ENCODE measurements at regions not wholly inside any gene's neighbourhood (a gene's known extent, or its start where the extent isn't known, plus 50 kb on each side); places are given as distances from the start of the nearest gene placed in this dataset.
"Not testable (repeated sequence)": the region's sequence is repeated elsewhere in the genome, so short reads cannot be mapped to it uniquely, and the experiment has no call there.

- DNase-seq (ENCODE audit: low read depth in 2 of 2) = no peak
Measured at GRCh38 chr18:14935210-14935609, 187.2 kb downstream of the ANKRD30B start.

GRCh38 chr18:14936313-14936712 lies 188.3 kb downstream of the ANKRD30B start:
- no peak for DNase-seq (ENCODE audit: low read depth in 2 of 2)

- no peak for DNase-seq (ENCODE audit: low read depth in 2 of 2)
Measured at GRCh38 chr18:14937271-14937670, 189.3 kb downstream of the ANKRD30B start.

GRCh38 chr18:14939141-14939540 lies 191.2 kb downstream of the ANKRD30B start:
- no peak for DNase-seq (ENCODE audit: low read depth in 2 of 2)

GRCh38 chr18:14940106-14940505 lies 192.1 kb downstream of the ANKRD30B start:
- not testable (repeated sequence) for DNase-seq (ENCODE audit: low read depth in 2 of 2)

DNA sequence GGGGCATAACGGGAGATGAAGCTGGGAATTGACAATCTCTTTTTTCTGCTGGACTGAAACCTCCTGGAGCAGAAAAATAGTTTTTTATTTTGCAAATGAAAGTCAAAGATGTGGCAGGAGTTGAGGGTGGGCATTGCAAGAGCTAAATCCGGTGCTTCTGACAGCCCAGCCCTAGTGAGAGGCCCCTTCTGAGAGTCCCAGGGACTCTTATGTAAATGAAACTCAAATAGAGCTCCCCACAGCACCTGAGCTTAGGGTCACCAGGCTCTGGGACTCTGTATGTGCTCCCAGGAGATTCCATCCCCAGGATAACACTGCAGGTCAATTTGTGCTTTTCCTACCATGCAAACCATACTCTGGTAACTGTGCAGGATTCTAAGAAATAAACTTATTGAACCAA lies 192.8 kb downstream of the ANKRD30B start:
- DNase-seq (ENCODE audit: low read depth in 2 of 2) = no peak

DNA sequence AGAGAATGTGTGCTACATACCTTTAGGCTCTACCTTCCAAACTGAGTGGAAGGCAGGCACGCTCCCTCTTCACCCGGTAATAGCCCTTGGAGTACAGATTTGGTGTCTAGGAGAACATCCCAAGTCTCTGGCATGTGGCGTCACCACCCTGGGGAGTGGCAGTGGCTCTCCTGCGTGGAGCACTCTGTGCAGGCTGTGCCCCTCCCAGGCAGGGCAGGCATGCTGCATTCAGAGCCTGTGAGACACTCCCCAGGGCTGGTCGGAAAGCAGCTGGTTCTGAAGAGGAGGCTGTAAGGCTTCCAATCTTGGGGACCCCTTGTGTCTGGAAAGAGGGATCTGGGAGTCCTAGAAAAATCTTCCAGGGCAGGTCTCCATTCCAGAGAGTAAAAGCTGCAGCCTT lies 193.3 kb downstream of the ANKRD30B start:
- no peak for DNase-seq (ENCODE audit: low read depth in 2 of 2)

- no peak for DNase-seq (ENCODE audit: low read depth in 2 of 2)
Measured at GRCh38 chr18:14941792-14942191, 193.8 kb downstream of the ANKRD30B start.

DNA sequence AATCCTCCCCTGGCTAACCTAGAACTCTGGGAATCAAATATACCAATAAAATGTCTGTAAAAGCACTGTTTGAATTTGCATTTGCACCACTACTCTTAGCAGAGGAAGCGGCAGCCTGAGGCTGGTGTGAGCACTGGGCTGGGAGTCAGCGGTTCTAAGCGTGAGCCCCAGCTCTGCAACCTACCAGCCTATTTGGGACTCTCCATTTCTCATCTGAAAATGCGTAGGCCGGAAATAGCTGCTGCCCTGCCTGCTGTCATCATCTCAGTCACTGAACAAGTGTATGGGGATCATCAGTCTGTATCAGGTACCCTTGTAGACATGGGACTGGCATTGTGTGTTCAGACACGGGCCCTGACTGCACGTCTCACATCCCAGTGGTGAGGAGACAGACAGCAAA lies 194.3 kb downstream of the ANKRD30B start:
- DNase-seq (ENCODE audit: low read depth in 2 of 2) = no peak

- no peak for DNase-seq (ENCODE audit: low read depth in 2 of 2)
Measured at GRCh38 chr18:14943486-14943885, 195.5 kb downstream of the ANKRD30B start.

GRCh38 chr18:14943967-14944636 lies 196.1 kb downstream of the ANKRD30B start:
- DNase-seq (ENCODE audit: low read depth in 2 of 2) = no peak

GRCh38 chr18:14944838-14945237 lies 196.9 kb downstream of the ANKRD30B start:
- no peak for DNase-seq (ENCODE audit: low read depth in 2 of 2)

GRCh38 chr18:14945286-14945685 lies 197.3 kb downstream of the ANKRD30B start:
- DNase-seq (ENCODE audit: low read depth in 2 of 2) = no peak

DNA sequence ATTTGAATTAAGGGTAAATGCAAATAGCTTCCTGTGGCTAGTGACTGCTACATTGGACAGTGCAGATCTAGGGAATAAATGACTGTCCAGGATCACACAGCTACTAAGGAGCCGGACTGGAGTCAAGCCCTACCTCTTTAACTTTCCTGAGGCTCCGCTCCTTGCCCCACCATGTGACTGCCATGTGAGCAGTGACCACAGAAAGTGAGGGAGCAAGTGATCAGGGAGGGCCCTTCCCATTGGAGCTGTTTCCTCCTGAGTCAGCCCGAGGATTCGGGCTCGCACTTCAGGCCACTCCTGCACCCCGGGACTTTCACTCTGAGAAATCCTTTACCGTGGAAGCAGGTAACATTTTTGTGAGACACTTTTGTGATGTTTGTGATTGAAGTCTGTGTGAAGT lies 198.0 kb downstream of the ANKRD30B start:
- DNase-seq (ENCODE audit: low read depth in 2 of 2) = no peak

DNA sequence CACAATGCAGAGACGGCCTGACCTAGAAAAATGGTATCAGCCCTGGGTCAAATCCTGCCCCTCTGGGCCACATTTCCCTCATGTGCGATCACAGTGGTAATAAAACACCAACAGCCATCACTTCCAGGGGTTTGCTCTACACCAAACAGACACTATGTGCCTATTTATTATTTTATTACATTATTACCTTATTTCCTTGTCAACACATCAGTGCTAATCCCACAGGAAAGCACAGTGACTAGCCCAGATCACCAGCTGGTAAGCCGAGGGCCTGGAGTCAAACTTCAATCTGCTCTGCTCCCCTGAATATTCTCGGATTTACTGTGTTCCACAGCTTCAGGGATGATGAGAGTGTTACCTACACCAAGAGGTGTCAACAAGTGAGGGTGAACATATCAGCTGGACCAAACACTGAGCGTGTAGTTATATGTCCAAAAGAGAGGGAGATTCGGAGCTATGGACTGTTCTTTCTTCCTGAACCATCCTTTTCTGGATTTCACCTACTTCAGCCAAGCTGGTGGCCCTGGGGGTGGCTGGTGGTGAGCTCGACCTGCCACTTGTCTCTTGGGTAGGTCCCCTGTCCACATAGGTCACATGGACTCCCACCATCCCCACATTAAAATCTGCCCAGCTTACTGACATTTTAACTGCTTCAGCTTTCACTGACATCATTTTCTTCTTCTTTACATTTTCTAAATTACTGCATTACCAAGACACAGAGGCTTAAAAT lies 198.9 kb downstream of the ANKRD30B start:
- DNase-seq (ENCODE audit: low read depth in 2 of 2) = not testable (repeated sequence)

DNA sequence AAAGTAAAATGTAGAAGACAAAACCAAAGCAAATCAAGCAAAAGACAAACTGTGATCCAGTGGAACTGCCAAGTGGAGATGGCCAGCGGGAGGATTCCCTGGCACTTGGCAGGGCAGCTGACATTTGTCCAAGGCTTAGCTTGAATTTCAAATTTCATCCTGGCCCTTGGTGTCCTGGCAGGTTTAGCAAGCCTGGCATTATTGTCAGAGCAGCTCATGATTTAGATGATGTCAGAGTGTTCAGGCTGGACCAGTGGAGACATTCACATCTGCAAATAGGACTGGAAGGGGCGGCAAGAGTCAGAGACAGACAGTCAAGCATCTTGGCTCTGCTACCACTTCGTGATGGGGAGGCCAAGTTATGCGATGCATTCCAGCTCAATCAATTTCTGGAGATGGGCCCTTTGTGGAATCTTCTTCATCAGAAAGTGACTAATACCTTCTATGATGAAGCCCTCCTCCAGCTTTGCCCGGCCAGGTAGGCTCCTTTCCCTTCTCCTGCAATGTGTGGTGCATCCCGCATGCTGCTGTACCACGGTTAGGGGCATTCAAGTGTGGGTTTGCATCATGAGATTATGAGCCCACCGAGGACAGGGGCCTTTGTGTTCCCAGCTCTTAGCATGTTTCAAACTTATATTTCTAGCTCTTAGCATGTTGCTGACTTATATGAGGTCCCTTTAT lies 199.7 kb downstream of the ANKRD30B start:
- no peak for DNase-seq (ENCODE audit: low read depth in 2 of 2)

- no peak for DNase-seq (ENCODE audit: low read depth in 2 of 2)
Measured at GRCh38 chr18:14948163-14948540, 200.2 kb downstream of the ANKRD30B start.

DNA sequence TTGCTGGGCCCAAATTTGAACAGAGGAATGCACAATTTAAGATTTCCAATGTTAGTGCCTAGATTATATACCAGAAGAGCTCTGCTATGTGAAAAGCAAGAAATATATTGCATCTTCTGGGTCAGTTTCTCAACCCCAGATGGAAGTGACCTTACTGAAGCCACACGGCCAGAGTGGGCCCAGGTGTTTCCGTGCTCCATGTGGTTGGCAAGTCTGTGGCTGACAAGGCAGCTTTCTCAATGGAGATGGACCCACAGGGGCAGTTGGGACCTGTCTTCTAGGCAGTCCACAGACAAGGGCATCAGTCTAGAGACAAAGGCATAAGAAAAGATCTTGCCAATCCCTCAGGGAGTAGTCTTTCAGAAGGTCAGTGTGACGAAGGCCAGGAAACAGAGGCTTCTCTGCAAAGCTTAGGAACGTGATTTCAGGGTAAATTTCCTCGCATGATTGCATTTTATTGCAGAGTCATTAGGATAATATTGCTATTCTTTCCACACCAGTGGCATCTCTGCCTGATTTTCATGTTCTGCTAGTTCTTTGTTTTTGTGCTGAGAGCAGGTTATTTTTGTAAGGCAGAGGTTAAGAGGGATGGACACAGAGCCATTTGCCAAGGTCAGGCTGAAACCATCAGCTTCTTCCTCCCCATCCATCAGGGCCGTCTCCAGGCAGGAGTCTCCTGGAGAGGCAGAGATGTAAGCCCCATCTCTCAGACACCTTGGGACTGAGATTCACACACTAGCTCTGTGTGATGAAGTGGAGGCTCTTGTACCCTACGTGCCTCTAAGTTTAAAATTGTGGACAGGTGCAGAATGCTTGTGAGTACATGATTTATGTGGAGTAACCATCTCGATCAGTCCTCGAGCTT lies 202.1 kb downstream of the ANKRD30B start:
- DNase-seq (ENCODE audit: low read depth in 2 of 2) = no peak

DNA sequence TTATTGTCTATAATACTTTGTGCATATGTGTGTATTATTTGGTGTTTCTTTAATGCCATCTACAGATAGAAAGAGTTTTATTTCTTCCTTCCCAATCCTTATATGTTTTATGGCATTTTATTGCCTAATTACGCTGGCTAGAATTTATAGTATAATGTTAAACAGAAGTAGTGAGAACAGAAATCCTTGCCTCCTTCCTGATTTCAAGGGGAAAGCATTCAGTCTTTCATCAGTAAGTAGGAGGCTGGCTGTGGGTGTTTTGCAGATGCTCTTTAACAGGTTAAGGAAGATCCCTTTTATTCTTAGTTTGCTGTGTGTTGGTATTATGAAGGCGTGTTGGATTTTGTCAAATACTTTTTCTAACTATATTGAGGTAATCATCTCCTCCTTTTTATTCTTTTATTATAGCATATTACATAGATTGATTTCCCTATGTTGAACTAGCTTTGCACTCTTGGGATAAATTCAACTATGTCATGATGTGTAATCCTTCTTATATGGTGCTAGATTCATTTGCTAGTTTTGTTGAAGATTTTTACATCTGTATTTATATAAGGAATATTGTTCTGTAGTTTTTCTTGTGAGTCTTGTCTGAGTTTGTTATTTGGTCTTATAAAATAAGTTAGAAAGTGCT lies 204.6 kb downstream of the ANKRD30B start:
- DNase-seq (ENCODE audit: low read depth in 2 of 2) = not testable (repeated sequence)

GRCh38 chr18:14958701-14959100 lies 210.7 kb downstream of the ANKRD30B start:
- no peak for DNase-seq (ENCODE audit: low read depth in 2 of 2)

DNA sequence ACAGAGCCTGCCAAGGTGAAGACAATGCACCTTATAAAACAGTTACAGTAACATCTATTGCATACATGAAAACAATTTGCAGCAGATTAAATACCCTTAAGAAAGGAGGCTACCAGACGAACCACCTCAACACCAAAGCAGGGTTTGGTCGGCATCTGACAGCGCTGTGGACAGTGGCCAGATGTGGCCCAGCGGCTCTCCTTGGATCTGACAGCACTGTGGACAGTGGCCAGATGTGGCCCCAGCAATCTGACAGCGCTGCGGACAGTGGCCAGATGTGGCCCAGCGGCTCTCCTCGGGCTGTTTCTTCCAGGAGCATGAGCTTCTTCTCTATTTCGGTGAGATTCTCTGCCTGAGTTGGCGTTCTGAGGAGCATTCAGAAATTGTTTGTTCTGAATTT lies 211.6 kb downstream of the ANKRD30B start:
- DNase-seq (ENCODE audit: low read depth in 2 of 2) = no peak

- no peak for DNase-seq (ENCODE audit: low read depth in 2 of 2)
Measured at GRCh38 chr18:14961991-14962390, 214.0 kb downstream of the ANKRD30B start.
